NCI-H2196 treated with DMSO at 0.1 percent for 48 hours (cell line): ENCODE measurements at regions not wholly inside any gene's neighbourhood (a gene's known extent, or its start where the extent isn't known, plus 50 kb on each side); places are given as distances from the start of the nearest gene placed in this dataset.

Experiments
- DNase-seq: peaks from one replicate; lab custom pipeline; 2025; ENCODE audit not compliant: unreplicated experiment; lab: John Stamatoyannopoulos, UW

GRCh38 chr22:48602805-48603518, 1224.7 kb downstream of the BRD1 start:
- DNase-seq = no peak

- DNase-seq = no peak
Observed at GRCh38 chr22:48600681-48601080, 1227.0 kb downstream of the BRD1 start.

DNA sequence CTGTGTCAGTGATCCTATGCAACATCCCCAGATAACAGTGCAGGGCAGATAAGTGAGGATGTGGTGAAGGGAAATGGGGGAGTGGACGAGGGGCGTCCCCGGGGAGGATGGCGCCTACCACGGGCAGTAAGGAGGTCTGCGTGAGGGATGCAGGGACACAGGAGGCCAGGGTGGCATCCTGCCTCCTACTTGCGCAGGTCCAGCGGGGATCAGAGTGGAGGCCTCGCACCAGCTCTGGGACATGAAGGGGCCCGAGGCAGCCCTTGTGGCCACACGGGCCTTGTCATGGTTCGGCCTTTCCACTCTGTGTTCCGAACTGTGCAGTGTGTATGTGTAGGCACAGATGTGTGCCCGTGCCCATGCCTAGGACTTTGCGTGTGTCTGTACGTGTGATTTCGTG, 1227.5 kb downstream of the BRD1 start:
- DNase-seq = no peak

GRCh38 chr22:48599346-48599745, 1228.3 kb downstream of the BRD1 start:
- DNase-seq = no peak

DNA sequence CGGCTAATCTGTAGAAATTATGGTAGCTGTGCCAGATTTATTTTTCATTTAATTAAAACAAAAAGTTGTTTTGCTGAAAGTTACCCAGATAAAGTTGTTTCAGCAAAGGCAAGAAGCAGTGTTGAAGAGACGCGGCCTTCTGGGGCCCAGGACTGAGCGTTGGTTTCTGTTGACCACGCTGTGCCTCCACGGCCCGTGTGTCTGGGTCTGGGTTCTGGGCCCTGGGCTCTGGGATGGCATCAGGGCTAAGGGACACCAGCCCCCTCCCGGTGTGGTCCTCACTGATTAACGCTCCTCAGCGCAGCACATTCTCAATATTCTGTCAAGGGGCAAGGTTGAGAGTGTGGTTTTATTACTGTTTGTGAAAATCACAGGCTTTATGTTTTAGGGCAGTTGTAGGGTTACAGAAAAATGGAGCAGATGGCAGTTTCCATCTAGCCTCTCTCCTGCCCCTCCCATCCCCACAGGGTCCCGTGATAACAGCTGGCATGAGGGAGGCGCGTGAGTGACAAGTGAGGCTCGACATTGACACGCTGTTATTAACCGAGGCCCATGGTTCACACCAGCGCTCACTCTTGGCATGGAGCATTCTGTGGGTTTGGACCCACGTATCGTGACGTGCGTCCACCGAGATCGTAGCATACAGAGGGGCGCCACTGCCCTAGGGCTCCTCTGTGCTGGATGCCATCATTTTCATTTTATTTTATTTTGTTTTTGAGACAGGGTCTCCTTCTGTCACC, 1231.4 kb downstream of the BRD1 start:
- DNase-seq = no peak

- DNase-seq = no peak
Observed at GRCh38 chr22:48595511-48595905, 1232.2 kb downstream of the BRD1 start.

GRCh38 chr22:48594757-48595510, 1232.7 kb downstream of the BRD1 start:
- no peak for DNase-seq

DNA sequence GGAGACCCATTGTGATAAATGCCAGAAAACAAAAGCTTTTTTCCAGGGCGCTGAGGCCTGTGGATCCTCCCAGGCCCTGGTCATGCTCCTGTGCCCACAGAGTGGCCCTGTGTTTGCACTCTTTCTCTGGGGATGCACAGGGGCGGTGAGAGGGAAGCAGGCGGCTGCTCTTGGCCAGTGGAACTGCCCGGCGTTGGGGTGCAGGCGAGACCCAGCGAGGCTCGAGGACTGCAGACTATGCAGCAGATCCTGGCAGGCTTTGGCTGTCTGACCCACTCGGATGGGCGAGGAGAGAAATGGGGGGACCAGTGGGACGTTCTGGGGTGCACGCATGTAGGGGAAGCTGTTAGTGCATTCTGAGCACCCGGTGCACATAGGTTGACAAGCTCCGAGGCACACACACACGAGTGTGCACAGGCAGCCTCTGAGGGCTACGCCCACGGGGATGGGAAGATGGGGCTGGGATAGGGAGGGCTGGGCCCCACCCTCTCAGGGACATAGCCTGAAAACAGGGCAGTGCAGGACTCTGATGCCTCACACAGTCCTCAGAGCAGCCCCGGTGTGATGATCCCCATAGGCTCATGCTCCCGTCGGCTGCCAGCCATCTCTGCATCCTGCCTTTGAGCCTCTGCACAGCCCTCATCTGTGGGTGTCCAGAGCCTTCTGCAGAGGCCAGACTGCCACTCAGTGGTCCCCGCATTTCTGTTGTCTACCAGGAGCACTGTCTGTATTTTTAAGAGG, 1233.5 kb downstream of the BRD1 start:
- no peak for DNase-seq

GRCh38 chr22:48593551-48593950, 1234.1 kb downstream of the BRD1 start:
- no peak for DNase-seq

GRCh38 chr22:48592931-48593330, 1234.7 kb downstream of the BRD1 start:
- DNase-seq = no peak

- no peak for DNase-seq
Observed at GRCh38 chr22:48592488-48592887, 1235.2 kb downstream of the BRD1 start.

DNA sequence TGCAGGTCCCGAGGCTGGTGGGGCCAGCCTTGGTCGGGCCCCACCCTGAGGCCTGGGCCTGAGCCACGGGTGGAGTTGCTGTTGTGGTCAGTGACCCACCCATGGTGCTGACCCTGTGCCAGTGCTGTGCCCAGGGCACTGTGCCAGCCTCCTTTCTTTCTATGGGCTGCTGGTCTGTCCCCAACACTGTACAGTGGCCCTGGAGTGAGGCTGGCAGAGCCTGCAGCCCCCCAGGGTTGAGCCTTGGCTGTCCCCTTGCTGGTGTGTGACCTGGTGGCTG, 1235.7 kb downstream of the BRD1 start:
- DNase-seq = no peak

- no peak for DNase-seq
Observed at GRCh38 chr22:48591286-48592065, 1236.2 kb downstream of the BRD1 start.

DNA sequence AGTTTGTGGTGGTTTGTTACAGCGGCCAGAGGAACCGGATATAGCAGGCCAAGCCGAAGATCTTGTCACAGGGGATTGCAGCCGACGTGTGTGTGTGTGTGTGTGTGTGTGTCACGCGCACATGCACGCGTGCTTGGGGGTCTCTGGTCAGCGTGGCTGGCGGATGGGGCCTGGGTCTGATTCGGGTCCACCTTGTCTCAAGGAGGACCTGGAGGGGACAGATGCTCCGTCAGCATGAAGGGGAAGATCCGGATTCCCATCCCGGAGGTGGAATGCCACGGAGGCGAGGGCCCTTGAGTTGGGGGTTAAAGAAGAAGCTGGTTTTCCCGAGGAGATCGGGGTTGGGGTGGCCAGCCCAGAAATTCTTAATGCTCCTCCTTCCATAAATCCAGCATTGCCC, 1237.8 kb downstream of the BRD1 start:
- no peak for DNase-seq

- DNase-seq = no peak
Observed at GRCh38 chr22:48588878-48589450, 1238.7 kb downstream of the BRD1 start.

- no peak for DNase-seq
Observed at GRCh38 chr22:48588151-48588877, 1239.4 kb downstream of the BRD1 start.

DNA sequence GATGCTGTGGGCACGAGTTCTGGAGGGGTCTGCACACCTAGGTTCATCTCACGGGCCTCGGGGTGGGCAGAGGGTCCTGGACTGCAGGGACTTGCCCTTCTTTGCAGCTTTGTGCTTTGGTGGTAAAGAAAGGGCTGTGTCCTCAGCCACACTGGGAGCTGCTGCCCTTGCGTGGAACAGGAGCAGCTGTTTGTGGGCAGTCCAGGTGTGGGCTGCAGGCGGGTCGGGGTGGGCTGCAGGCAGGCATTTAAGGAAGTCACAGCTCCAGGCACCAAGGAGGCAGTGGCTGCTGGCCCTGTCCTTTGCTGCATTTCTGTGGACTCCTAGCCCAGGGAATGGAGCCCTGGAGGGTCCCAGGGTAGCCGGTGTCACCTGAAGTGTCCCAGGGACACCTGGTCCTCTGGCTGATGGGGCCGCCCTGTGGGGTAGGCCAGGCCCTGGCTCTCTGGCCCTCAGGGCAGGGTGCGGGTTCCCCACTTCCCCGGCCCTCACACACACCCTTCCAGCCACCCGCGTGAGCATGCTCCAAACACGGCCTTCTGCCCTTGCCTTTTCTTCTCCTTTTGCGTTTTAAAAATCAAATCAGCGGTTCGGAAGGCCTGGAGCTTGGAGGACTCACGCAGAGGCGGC, 1240.3 kb downstream of the BRD1 start:
- no peak for DNase-seq

DNA sequence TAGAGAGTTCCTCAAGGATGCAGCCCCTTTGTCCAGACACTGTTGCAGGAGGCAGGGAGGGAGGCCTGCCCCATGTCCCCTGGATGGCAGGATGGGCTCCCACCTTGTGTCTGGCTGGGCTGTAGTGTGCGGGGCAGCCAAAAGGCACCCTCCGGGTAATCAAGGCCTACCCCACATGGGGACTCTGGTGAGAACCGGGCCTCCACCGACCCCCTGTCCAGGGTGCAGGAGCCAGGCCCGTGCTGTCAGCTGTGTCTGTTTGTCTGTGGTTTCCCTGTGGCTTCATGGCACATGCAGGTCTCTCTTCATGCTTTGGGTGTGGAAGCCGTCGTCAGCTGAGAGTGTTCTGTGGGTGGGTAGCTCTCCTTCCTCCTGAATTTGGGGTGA, 1240.9 kb downstream of the BRD1 start:
- no peak for DNase-seq
